Breast epithelium (tissue), 4 donors: ENCODE measurements at regions not wholly inside any gene's neighbourhood (a gene's known extent, or its start where the extent isn't known, plus 50 kb on each side); places are given as distances from the start of the nearest gene placed in this dataset.

Experiments used
- DNase-seq, 2 donors: peaks; one replicate each; pipeline ENCODE4 v3.0.0-alpha.2; 2019; ENCODE audit warnings: low spot score in 2 of 2
- H3K27ac ChIP-seq, 2 donors: fragments of 200-600 bp; sonication (generic) in 1 of 2; one replicate each; pipeline ENCODE4 v1.5.1; 2016 to 2019; ENCODE audit warnings: mild to moderate bottlenecking in 1 of 2
- H3K27me3 ChIP-seq, 2 donors: fragments of 200-600 bp; sonication (generic) in 1 of 2; one replicate each; pipeline versions ENCODE4 v1.5.1 to v1.6.0; 2017 to 2019; ENCODE audit warnings: control low read depth in 1 of 2, mild to moderate bottlenecking in 1 of 2
- H3K36me3 ChIP-seq: fragments of 200-600 bp; one replicate; pipeline ENCODE4 v1.5.1; 2019
- H3K4me1 ChIP-seq, 2 donors: fragments of 200-600 bp; sonication (generic); one replicate each; pipeline ENCODE4 v1.5.1; 2016 to 2019; ENCODE audit warnings: control low read depth in 1 of 2
- H3K4me3 ChIP-seq, 3 donors: fragments of 200-600 bp; sonication (generic); 1 replicate in 2 of 3; 2 replicates in 1 of 3; pipeline ENCODE4 v1.5.1; 2016 to 2019; ENCODE audit warnings: mild to moderate bottlenecking in 3 of 3, moderate library complexity in 2 of 3
- H3K9me3 ChIP-seq, 2 donors: fragments of 200-600 bp; sonication (generic) in 1 of 2; one replicate each; pipeline ENCODE4 v1.5.1; 2016 to 2019; ENCODE audit warnings: control low read depth in 1 of 2
- CTCF ChIP-seq, 3 donors: fragments of 450-650 bp; IDR thresholded peaks; one replicate each; pipeline ENCODE4 v1.5.1; 2016 to 2017; ENCODE audit warnings: antibody characterized with exemption in 3 of 3, mild to moderate bottlenecking in 3 of 3, moderate library complexity in 3 of 3
- POLR2A ChIP-seq: fragments of 450-650 bp; IDR thresholded peaks from one replicate; pipeline ENCODE4 v1.6.1; 2016; ENCODE audit warnings: antibody characterized with exemption, mild to moderate bottlenecking, moderate library complexity
- POLR2AphosphoS5 ChIP-seq, 3 donors: sonication (generic); formaldehyde crosslinking; IDR thresholded peaks; one replicate each; pipeline ENCODE4 v1.6.1; 2017; ENCODE audit warnings: antibody characterized with exemption in 3 of 3
- intact Hi-C: fragments of 100-400 bp; cut with DNase I; formaldehyde crosslinking; loops from one replicate; pipeline ENCODE4 v1.15.1; 2023; ENCODE audit warnings: low total_unique reads

DNA sequence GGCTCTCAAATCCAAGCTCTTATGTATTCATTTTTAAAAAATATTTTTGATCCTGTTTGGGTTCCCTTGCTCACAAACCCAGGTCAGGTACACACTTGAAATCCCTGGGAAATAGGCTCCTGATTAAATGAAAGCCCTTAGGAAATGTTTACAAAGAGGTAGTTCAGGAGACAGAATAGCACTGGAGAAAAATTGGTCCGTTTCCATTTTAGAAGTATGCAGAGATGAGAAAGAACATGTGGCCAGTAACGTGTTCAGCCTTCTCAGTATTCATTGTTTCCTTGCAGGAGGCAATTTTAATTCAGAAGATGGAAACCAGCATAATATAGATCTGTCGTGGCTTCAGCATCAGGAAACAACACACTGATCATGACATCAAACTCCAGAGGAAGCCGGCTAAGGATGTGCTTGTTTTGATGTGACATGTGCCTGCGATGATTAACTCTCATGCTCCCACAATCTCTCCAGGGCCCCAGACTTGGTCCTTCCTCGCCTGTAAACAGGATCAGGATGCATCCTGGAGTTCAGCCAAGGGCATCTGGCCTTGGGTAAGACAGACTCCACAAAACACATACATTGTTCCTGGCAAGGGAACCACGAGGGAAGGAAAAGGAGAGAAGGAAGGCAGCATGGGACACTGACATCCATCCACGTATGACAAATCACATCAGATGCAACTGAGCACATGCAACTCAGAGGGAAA, 350.5 kb upstream of the THBS1 start:
- TF ChIP-seq CTCF (IDR thresholded peaks at IDR 0.05) (no peak), POLR2A (no peak), POLR2AphosphoS5 (IDR thresholded peaks at IDR 0.05) (no peak)
- H3K4me1 ChIP-seq, result peaks cover 0 to 3% of the 10 kb centered on the region in 2 donors
- no peak for DNase-seq
- intact Hi-C loops, result no loop called here
- H3K36me3 ChIP-seq, result no peaks in the 10 kb centered on the region
- H3K27ac ChIP-seq, result no peak overlapping the region
- no peaks in the 10 kb centered on the region for H3K9me3 ChIP-seq
- H3K27me3 ChIP-seq, result no peaks in the 10 kb centered on the region
- no peak overlapping the region for H3K4me3 ChIP-seq

GRCh38 chr15:39230908-39231285, 350.0 kb upstream of the THBS1 start:
- intact Hi-C loops, result no loop called here
- TF ChIP-seq POLR2A, result no peak
- no peak for TF ChIP-seq CTCF (IDR thresholded peaks at IDR 0.05)
- TF ChIP-seq POLR2AphosphoS5 (IDR thresholded peaks at IDR 0.05), result no peak

GRCh38 chr15:39232512-39232911, 348.4 kb upstream of the THBS1 start:
- Histone ChIP-seq H3K4me1 (peaks cover 0 to 3% of the 10 kb centered on the region in 2 donors), H3K27ac (no peak overlapping the region), H3K9me3 (no peaks in the 10 kb centered on the region), H3K36me3 (no peaks in the 10 kb centered on the region), H3K27me3 (no peaks in the 10 kb centered on the region), H3K4me3 (no peak overlapping the region)
- intact Hi-C loops, result no loop called here
- TF ChIP-seq POLR2A (no peak), CTCF (IDR thresholded peaks at IDR 0.05) (no peak), POLR2AphosphoS5 (IDR thresholded peaks at IDR 0.05) (no peak)
- no peak for DNase-seq

More at GRCh38 chr15:39230908-39231285, 350.0 kb upstream of the THBS1 start:
- DNase-seq, result no peak
- Histone ChIP-seq H3K27me3 (no peaks in the 10 kb centered on the region), H3K4me3 (no peak overlapping the region), H3K9me3 (no peaks in the 10 kb centered on the region), H3K27ac (no peak overlapping the region), H3K36me3 (no peaks in the 10 kb centered on the region), H3K4me1 (peaks cover 0 to 3% of the 10 kb centered on the region in 2 donors)

- intact Hi-C loops, result no loop called here
- no peak for TF ChIP-seq POLR2AphosphoS5 (IDR thresholded peaks at IDR 0.05)
- no peak for TF ChIP-seq CTCF (IDR thresholded peaks at IDR 0.05)
- no peak for TF ChIP-seq POLR2A
- no peaks in the 10 kb centered on the region for H3K9me3 ChIP-seq
Observed at GRCh38 chr15:39235084-39235795, 345.6 kb upstream of the THBS1 start.

DNA sequence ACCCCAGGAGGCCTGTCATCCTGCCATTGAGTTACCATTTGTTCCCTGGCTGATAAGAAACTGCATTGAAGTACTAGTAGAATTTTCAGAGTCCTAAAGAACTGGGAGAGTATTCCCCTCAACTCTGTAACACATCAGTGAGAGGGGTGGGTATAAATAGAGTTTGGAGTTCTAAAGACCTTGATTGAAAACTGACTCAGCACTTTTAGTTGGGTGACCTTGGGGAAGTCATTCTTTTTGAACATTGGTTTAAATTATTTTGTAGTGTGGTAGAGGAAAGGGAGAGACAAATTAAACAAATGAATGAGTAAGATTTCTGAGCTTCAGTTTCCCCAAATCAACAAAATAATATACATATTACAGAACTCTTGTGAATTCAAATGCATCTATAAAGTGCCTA, 344.5 kb upstream of the THBS1 start:
- intact Hi-C loops, result no loop called here
- Histone ChIP-seq H3K27ac (no peak overlapping the region), H3K9me3 (no peaks in the 10 kb centered on the region), H3K36me3 (no peaks in the 10 kb centered on the region), H3K4me1 (no peaks in the 10 kb centered on the region), H3K4me3 (no peak overlapping the region), H3K27me3 (no peaks in the 10 kb centered on the region)
- DNase-seq, result no peak
- no peak for TF ChIP-seq CTCF (IDR thresholded peaks at IDR 0.05)
- TF ChIP-seq POLR2A, result no peak
- no peak for TF ChIP-seq POLR2AphosphoS5 (IDR thresholded peaks at IDR 0.05)

More at GRCh38 chr15:39235084-39235795, 345.6 kb upstream of the THBS1 start:
- H3K36me3 ChIP-seq, result no peaks in the 10 kb centered on the region
- no peak for DNase-seq
- peaks cover 0 to 3% of the 10 kb centered on the region in 2 donors for H3K4me1 ChIP-seq
- H3K27me3 ChIP-seq, result no peaks in the 10 kb centered on the region
- H3K4me3 ChIP-seq, result no peak overlapping the region
- no peak overlapping the region for H3K27ac ChIP-seq
